ENCODE measurements at regions not wholly inside any gene's neighbourhood (a gene's known extent, or its start where the extent isn't known, plus 50 kb on each side); places are given as distances from the start of the nearest gene placed in this dataset.
"Not testable (repeated sequence)": the region's sequence is repeated elsewhere in the genome, so short reads cannot be mapped to it uniquely, and the experiment has no call there.

DNA sequence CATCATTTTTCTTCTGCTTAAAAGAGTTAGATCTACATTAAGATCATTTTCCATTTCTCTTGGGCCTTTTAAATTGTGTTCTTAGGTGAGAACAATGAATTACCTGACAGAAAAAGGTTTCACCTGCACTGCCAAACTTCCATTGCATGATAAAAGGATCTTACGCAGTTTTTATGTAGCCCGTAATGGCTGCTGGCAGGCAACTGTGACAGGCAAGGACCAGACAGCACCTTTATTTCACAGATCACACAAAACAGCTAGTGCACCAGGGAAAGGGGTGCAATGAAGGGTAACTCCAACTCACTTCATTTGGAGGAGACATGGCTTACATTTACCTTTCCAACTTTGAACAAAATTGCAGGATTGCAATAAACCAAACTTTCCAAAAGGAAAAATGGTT lies 159.8 kb downstream of the SLITRK1 start:
- DNase-seq = no peak

DNA sequence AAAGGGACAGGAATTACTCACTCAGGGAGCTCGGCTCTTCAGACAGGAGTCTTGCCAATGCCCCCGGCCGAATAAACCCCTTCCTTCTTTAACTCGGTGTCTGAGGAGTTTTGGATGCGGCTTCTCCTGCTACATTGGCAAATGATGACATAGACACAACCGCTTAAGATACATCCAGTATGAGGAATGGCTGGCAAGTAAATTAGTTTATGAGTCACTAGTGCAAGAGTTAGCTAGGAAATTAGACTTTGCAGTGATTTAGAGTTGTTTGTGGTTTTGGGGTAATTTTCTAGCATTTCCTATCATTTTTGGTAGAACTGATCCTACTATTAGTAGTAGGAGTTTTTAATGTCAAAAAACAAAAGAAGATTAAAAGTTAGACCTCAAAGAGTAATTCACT lies 166.2 kb downstream of the SLITRK1 start:
- no peak for DNase-seq

DNA sequence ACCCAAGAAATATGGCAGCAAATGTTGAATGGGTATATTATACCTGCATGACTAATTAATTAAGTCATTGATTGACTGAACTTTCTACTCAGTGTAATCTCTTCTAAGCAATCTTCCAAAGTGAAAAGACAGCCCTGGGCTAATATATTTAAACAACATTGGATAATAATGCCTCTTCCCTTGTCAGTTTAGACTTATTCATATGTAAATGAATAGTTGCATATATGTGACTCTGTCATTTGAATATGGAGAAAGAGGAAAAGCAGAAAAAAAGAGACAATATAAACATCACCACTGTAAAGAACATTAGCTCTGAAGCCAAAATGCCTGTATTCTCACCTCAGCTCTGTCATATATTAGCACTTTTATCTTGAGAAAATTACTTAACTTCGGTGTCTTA lies 168.0 kb downstream of the SLITRK1 start:
- no peak for DNase-seq

DNA sequence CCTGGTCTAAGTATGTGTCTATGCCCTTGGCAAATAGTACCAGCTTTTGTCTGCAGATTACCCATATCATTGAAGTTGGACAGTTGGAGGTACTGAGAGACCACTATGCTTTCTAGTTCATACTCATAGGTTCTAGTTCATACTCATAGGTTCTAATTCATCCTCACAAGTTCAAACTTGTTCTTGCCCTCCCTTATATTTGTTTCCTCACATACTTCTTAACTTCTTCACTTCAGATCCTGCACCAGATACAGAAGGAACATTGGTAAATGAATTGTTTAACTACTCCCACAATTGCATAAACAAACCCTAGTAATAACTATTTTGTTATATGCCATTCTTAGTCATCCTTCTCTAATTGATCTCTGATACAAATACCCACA lies 172.2 kb downstream of the SLITRK1 start:
- no peak for DNase-seq

DNA sequence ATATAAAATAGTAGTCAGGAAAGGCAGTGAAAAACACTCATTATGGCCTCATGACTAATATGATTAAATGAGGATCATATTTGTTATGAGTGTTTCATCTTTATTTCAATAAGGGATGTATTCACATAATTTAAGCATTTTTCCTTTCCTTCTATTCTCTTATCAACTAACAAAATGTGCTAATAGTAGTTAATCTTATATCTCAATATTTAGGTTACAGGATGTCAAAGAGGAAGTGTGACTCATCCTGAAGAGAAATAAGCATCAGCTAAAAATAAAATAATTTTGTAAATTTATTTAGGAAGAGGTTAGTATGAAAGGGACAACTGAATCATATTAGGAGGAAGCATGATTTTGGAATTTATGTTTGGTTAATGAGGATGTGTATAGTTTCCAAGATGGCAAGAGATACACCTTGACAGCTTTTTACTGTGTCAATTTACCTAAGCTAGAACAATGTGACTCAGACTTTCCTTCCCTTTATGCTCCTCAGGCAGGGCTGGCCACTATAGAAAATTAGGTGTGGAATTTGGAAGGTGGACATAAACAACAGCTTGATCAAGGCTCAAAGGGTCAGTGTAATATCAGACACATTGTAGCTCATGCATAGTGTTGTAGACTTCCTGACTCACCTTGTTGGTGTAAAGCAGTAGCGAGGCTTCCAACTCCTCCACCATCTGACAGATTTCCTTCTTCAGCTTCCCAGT lies 172.7 kb downstream of the SLITRK1 start:
- no peak for DNase-seq

DNA sequence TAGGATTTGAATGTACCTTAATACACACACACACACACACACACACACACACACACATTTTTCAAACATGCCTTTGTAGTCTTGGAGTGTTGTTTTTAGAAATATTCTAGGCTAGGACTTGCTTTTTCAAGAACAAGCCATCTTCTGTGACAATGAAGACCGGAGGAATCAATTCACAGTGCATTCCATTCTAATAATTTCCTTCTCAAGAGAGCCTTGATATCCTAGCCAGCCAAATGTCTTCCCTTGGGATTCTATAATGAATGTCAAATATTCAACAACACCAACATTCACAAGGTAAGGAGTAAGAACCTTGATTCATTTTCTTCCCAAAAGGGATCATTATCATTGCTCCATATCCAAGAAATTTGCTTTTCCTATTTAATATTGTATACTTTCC lies 180.3 kb downstream of the SLITRK1 start:
- DNase-seq = no peak

DNA sequence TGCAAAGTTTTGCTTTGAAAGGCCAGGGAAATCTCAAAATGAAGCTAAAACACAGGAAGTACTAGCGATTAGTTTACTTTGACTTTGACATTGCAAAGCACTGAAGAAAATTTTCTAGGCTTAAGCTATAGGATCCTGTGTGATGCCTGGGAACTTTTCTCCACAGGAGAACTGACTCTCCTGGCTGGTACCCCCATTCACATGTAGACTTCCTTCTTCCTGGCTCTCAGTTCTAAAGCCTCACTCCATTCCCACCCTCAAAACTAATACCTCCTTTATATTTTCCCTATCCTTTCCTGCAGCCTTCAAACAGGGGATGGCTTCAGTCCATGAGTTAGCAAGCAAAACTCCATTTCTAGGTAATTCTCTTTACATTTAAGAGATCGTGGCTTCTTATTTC lies 189.5 kb downstream of the SLITRK1 start:
- DNase-seq = no peak

DNA sequence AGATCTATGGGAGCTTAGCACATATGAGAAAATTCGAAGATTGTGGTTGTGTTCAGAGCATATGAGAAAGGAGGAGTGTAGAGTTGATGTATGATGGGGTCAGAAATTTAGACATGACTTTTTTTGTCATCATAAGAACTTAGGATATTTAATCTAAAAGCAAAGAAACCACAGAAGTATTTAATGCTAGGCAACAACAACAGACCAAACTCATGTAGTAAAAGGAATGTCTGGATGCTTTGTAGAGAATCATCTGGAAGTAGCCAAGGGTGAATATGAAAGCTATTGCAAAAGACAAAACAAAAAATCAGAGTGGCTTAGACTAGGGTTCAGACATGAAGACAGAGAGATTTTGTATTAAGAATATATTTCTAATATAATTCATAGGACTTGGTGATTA lies 190.3 kb downstream of the SLITRK1 start:
- no peak for DNase-seq

DNA sequence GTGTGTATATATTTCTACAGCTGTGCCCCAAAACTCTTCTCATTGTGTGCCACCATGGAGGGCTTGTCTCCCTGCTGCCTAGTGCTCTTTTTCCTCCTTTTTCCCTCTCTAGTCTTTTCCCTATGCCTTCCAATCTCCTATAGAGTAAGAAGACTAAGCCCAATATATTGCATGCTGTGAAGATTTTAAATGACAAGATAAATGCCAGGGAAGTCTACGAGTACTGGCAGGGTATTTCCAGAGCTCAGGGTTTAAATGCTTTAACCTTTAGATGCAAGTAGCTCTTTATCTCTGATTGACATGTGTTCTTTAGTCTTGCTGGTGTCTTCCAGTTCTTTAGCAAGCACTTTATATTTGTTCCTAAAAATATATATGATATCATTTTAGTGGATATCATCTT lies 200.7 kb downstream of the SLITRK1 start:
- DNase-seq = no peak

DNA sequence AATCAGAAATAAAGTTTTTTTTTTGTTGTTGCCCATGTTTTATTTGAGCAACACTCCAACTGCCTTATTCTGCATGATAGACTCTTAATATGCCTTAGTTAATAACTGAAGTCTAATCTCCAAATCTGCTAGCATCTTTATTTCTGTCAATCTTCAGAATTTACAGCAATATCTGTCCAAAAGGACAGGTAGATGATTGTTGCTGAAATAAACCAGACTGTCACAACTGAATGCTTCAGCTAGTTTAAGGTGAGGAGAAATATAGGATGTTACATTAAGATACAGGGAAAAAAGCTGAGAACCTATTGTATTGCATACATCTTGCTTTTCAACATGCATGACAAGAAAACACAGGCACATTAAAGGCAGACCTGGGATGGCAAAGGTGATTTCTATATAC lies 204.3 kb downstream of the SLITRK1 start:
- no peak for DNase-seq

DNA sequence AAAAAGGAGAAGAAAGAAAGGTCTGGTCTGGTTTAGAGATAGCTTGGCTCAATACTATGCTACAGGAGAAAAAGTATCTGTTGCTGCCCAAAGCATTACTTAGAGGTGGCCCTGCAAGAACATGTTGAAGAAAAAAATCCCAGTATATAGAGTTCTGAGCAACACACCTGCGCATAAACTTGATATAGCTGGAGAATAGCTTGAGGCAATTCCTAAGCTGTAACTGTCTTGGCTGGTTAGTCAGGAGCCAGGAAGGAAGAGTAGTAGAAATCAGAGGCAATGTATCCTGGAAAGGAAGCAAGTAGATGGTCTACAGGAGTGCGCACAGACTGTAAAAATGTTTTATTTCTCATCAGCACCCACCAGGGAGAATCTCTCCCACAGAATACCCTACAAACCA lies 209.7 kb downstream of the SLITRK1 start:
- DNase-seq = no peak

DNA sequence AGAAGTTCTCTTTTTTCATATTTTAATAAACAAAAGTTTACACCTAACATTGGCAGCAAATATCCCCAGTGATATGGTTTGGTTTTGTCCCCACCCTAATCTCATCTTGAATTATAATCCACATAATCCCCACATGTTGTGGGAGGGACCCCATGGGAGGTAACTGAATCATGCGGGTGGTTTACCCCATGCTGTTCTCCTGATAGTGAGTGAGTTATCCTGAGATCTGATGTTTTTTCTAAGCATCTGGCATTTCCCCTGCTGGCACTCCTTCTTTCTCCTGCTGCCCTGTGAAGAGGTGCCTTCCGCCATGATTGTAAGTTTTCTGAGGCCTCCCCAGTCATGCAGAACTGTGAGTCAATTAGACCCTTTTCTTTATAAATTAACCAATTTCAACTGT lies 214.7 kb downstream of the SLITRK1 start:
- DNase-seq = no peak

DNA sequence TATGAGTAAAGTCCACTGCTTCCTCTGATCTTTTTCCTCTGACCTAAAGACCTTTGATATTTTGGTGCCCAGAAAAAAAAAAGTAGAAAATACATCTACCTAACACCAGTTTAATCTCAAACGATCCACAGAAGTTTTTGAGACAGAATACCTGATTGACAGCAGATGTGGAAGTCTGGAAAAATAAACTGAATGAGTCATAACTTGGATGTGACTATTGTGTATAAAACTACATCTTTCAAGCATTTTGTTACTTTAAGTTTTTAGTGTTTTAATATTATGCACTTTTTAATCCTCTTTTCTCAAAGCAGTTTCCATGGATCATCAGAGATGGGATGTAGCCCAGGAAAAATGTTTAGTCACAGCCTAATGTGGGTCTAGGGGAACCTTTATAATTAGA lies 216.1 kb downstream of the SLITRK1 start:
- DNase-seq = no peak

DNA sequence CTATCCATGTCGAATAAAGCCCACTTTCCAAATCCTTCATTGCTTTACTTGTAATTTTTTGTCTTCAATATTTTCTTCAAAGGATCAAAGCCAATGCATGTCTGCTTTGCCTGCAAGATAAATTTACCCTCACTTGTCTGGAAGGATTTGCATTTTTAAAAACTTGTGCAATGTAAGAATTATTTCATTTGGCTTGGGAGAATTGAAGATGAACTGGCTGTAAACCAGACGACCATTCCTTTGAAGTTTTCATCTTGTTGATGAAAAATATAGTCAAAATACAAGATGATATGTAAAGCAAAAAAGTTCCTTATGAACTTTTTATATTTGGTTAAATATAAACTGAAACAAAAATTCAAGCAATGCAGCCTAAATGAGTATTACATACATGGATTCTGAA lies 225.0 kb downstream of the SLITRK1 start:
- DNase-seq = no peak

DNA sequence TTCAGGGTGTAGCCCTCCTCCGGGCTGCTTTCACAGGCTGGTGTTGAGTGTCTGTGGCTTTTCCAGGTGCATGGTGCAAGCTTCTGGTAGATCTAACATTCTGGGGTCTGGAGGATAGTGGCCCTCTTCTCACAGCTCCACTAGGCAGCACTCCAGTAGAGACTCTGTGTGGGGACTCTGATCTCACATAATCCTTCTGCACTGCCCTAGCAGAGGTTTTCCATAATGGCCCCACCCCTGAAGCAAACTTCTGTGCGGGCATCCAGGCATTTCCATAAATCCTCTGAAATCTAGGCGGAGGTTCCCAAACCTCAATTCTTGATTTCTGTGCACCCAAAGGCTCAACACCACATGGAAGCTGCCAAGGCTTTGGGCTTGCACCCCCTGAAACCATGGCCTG lies 239.7 kb downstream of the SLITRK1 start:
- not testable (repeated sequence) for DNase-seq

DNA sequence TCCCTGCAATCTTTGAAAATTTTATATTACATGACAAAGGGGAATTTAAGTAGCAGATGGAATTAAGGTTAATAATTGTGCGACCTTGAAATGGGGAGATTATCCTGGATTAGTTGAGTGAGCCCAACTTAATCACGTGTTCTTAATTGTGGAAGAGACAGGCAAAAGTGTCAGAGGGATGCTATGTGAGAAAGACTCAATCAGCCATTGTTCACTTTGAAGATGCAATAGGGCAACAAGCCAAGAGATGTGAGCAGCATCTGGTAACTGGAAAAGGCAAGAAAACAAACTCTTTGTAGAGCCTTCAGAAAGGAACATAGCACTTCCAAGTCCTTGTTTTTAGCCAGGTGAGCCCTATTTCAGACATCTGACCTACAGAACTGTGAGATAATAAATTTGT lies 247.7 kb downstream of the SLITRK1 start:
- peak; percentile 2 for DNase-seq

DNA sequence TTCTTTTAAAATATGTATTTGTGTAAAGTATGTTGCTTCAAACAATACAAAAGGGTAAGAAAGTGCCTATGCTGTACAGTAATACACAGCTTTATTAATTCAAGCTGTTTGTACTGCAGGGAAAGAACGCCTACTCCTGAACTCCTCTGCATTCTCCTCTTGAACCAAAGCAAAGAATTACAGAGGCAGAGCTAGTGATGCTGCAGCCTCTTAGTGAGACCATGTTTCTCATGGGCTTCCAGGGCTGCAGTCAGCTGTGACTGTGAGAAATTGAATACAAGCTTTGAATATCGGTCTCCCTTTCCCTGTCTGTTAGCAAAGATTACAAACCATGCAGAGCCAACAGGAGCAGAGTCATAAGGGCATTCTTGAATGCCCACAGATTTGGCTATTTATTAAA lies 248.5 kb downstream of the SLITRK1 start:
- DNase-seq = no peak

DNA sequence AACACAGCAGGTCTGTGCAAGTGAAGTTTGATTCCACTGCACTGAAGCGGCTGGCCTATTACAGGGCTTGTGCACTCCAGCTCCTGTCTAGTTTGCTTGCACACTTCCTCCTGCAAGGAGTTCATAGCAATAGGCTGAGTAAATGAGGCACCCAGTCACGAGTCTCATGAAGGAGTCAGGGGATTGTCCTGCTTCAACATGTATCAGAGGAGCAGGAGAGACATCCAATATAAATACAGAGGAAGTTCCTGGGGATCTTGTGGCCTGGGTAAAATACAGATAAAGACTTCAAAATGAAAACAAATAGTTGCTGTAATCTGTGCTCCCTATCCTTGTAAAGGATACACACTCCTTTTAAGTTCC lies 259.9 kb downstream of the SLITRK1 start:
- no peak for DNase-seq

DNA sequence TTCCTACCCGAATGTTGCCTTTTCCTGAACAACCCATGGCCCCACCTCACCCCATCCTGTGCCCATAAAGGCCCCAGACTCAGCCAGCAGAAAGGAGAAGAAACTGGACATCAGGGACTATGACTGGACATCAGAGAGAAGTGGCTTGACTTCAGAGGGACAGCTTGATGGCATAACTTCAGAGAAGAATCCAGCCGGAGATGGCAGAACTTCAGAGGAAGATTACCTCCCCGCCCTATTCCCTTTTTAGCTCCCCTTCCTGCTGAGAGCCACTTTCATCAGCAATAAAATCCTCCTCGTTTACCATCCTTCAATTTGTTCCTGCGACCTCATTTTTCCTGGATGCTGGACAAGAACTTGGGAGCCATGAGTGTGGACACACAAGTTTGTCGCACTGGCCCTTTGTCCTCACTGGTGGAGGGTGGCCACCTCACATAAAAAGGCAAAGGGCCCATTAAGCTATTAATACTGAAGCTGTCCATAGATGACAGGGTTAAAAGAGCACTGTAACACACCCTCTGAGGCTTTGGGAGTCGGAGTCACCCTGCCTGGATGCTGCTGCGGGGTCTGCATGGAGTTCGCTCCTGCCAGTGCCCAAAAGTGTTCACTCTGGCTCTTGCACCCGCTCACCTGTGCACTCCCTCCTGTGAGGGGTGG lies 260.4 kb downstream of the SLITRK1 start:
- no peak for DNase-seq

DNA sequence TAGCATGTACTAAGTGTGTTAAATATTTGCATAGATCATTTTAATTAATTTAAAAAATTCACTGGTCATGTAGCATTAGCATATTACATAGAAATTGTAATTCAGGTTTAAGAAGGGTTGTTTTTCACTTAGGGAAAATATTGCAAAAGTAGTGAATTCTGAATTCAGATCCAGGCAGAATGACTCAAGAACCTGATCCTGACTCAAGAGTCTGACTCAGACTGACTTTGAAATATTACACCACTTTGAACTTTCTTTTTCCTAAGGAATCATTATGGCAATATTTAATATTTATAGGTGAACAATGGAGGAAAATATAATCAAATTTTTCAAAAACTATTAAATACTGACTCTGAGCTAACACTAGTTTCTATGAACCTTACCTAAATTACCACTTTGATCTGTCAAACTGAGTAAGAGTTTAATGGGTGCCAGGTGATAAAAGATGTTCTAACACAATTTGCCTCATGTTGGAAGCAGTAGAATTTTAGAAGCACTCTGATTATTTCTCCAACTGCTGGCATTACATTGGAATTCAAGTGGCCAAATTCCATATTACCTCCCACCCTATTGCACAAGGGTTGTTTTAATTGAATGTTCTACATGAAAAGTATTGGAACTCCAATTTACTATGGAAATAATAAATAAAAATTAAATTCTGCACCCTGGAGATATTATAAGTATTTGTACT lies 261.6 kb downstream of the SLITRK1 start:
- no peak for DNase-seq

DNA sequence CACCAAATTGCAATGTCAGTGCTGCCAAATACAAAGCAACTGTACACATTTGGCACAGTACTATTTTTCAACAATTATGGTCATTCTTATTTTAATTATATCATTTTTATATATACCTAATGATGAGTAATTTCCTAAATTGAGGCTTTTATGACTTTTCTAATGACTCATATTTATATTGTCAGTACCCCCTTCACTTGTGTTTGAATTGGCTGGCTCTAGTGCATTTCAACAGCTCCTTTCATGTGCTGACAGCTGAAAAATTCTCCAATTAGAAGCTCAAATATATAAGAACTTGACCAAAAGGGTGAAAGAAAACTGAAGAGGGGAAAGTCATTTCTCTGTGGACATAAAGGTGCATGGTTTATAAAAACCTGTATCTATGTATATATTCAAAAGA lies 263.3 kb downstream of the SLITRK1 start:
- DNase-seq = peak; percentile 84

DNA sequence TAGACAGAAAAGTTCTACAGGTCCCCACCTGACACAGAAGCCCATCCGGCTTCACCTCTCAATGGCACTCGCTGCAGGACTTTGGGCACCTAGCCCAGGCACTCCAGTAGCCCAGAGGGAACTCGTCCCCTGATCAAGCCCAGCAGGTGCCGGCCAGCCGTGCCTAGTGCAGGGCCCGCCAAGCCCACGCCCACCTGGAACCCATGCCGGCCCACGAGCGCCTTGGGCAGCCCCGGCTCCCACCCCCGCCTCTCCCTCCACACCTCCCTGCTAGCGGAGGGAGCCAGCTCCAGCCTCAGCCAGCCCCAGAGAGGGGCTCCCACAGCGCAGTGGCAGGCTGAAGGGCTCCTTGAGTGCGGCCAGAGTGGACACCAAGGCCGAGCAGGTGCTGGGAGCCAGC lies 268.8 kb downstream of the SLITRK1 start:
- no peak for DNase-seq

DNA sequence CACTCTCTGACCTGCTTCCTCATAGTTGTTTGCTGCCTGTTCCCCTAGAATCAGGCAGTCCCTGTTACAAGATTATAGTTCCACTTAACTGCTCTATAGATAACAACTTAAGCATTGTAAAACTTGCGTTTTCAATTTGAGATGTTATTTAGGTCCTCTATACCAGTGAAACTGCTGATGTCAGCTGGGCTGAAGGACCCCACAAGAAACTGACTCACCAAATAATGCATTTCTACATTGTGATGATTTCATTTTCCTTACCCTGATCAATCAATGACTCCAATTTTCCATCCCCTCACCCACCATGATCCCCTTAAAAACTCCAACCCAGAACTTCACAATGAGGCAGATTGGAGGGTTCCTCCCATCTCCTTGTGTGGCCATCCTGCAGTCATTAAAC lies 280.7 kb downstream of the SLITRK1 start:
- DNase-seq = no peak

DNA sequence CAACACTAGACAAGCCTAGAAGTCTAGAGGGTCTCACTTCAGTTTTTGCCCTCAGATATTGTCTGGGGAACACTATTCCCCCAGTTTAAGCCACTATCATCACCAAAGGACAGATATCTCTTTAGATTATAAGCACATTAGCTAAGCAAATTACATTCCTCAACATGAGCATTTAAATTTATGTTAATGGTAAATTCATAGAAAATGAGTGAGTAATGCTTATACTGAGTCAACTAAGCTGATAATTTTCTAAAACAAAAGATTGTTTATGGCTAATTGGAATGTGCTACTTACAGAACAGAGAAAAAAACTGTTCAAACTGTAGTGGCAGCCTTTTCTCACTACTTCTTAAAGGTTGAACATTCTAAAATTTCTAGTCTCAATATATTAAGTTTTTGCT lies 290.2 kb downstream of the SLITRK1 start:
- DNase-seq = no peak

DNA sequence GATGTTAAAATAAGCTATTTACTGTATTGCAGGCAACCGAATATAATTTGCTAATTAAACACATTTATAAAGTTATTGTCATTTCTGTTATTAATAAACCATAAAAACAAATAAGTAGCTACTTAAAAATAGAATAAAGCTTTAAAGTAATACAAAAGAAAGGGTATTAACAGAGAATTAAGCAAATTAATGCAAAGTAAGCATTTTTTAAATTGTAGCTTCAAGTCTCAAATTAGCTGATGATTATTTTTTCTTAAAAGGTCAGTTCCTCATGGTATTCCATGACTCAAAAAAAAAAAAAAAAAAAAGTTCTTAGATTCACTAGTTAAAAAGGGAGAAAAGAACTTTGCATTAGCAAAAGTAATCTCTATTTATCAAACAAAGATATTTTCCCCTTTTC lies 292.5 kb downstream of the SLITRK1 start:
- no peak for DNase-seq
